ENCODE measurements at regions not wholly inside any gene's neighbourhood (a gene's known extent, or its start where the extent isn't known, plus 50 kb on each side); places are given as distances from the start of the nearest gene placed in this dataset. TPM values are rescaled to one million over a fixed set of nuclear protein-coding genes. Genes with fewer than 3 reads are reported as not detected.

DNA sequence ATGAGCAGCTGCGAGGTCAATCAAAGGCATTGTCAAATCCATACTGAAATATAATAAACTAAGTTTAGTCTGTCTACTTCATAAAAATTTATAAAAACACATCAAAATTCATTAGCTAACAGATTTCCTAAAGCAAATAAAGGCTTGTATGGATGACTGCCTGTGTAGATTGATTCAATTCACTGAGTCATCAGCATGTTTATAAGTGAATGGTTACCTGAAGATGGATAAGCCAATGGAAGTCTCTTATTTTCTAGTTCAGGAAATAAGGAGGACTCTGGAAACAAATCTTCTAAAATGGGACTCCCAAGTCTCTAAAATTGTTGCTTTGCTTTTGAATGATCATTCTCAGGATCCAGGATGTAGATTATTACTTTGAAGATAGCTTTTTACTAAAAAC is 57.0 kb upstream of the HNRNPA3 start:
- no peak overlapping the region for H2AFZ ChIP-seq (ENCODE audit: low read depth, low read length)
- H2AK5ac ChIP-seq (ENCODE audit: low read length, severe bottlenecking), result no peak overlapping the region
- H2BK120ac ChIP-seq (ENCODE audit: low read depth, low read length), result no peak overlapping the region
- H2BK12ac ChIP-seq (ENCODE audit: low read length in 2 of 2), result no peak overlapping the region
- H3K36me3 ChIP-seq (ENCODE audit: control insufficient read depth in 1 of 2, insufficient read depth in 2 of 2, low read depth in 1 of 2, low read length in 2 of 2), result no peaks in the 10 kb centered on the region
- no peak overlapping the region for H2BK15ac ChIP-seq (ENCODE audit: low read depth, poor library complexity, severe bottlenecking)
- H3K27ac ChIP-seq (ENCODE audit: low read length, poor library complexity, severe bottlenecking), result no peak overlapping the region
- WGBS, result no CpG with 5 or more reads among the region's 1 CpG
- H3K4me3 ChIP-seq (ENCODE audit: insufficient read depth in 1 of 2, low read depth in 1 of 2, low read length in 2 of 2), result no peak overlapping the region
- peaks cover 0 to 12% of the 10 kb centered on the region in 2 experiments for H3K27me3 ChIP-seq (ENCODE audit: control insufficient read depth in 1 of 2, insufficient read depth in 1 of 2, low read length in 2 of 2)
- H4K91ac ChIP-seq (ENCODE audit: low read length), result no peak overlapping the region
- no peak for DNase-seq
- H3K79me1 ChIP-seq (replicated peaks; ENCODE audit: low read length, poor library complexity, severe bottlenecking), result no peaks in the 10 kb centered on the region
- H3K4me2 ChIP-seq (ENCODE audit: low read length, poor library complexity, severe bottlenecking), result no peak overlapping the region
- no peaks in the 10 kb centered on the region for H3K4me1 ChIP-seq (ENCODE audit: control insufficient read depth, insufficient read depth, low read depth, low read length)
- no peak overlapping the region for H4K8ac ChIP-seq (ENCODE audit: low read length)
- H3K9me3 ChIP-seq (ENCODE audit: control insufficient read depth, low read length), result no peaks in the 10 kb centered on the region
- H3K14ac ChIP-seq (ENCODE audit: low read length in 2 of 2), result no peak overlapping the region
- no peak overlapping the region for H3K18ac ChIP-seq (ENCODE audit: low read depth in 1 of 2, low read length in 2 of 2)
- no peak overlapping the region for H3K23ac ChIP-seq (ENCODE audit: low read length in 2 of 2)
- no peak overlapping the region for H2BK5ac ChIP-seq (ENCODE audit: low read depth, low read length, poor library complexity, severe bottlenecking)
- H3K4ac ChIP-seq (ENCODE audit: low read depth in 1 of 2, low read length in 2 of 2), result no peak overlapping the region
- H3K9ac ChIP-seq (ENCODE audit: low read length), result no peak overlapping the region

GRCh38 chr2:177161741-177162460 is 50.7 kb upstream of the HNRNPA3 start:
- Histone ChIP-seq H2BK5ac (ENCODE audit: low read depth, low read length, poor library complexity, severe bottlenecking) (no peak overlapping the region), H2AFZ (ENCODE audit: low read depth, low read length) (no peak overlapping the region), H3K9me3 (ENCODE audit: control insufficient read depth, low read length) (no peaks in the 10 kb centered on the region), H3K4me1 (ENCODE audit: control insufficient read depth, insufficient read depth, low read depth, low read length) (no peaks in the 10 kb centered on the region), H2BK15ac (ENCODE audit: low read depth, poor library complexity, severe bottlenecking) (no peak overlapping the region), H4K8ac (ENCODE audit: low read length) (peak overlapping the region; percentile 78), H4K91ac (ENCODE audit: low read length) (peak overlapping the region; percentile 37), H2AK5ac (ENCODE audit: low read length, severe bottlenecking) (no peak overlapping the region), H3K27ac (ENCODE audit: low read length, poor library complexity, severe bottlenecking) (no peak overlapping the region), H3K9ac (ENCODE audit: low read length) (peak overlapping the region; percentile 65), H3K4ac (ENCODE audit: low read depth in 1 of 2, low read length in 2 of 2) (no peak overlapping the region), H2BK12ac (ENCODE audit: low read length in 2 of 2) (no peak overlapping the region), H3K27me3 (ENCODE audit: control insufficient read depth in 1 of 2, insufficient read depth in 1 of 2, low read length in 2 of 2) (no peaks in the 10 kb centered on the region), H2BK120ac (ENCODE audit: low read depth, low read length) (no peak overlapping the region), H3K23ac (ENCODE audit: low read length in 2 of 2) (no peak overlapping the region), H3K14ac (ENCODE audit: low read length in 2 of 2) (no peak overlapping the region), H3K4me3 (ENCODE audit: insufficient read depth in 1 of 2, low read depth in 1 of 2, low read length in 2 of 2) (no peak overlapping the region), H3K4me2 (ENCODE audit: low read length, poor library complexity, severe bottlenecking) (no peak overlapping the region), H3K18ac (ENCODE audit: low read depth in 1 of 2, low read length in 2 of 2) (no peak overlapping the region), H3K36me3 (ENCODE audit: control insufficient read depth in 1 of 2, insufficient read depth in 2 of 2, low read depth in 1 of 2, low read length in 2 of 2) (no peaks in the 10 kb centered on the region), H3K79me1 (replicated peaks; ENCODE audit: low read length, poor library complexity, severe bottlenecking) (no peaks in the 10 kb centered on the region)
- peak; percentile 47 for DNase-seq
- 65% methylated on average over 8 of the region's 12 CpGs for WGBS

Small RNA genes in the stretch of these regions (small RNA-seq; reads per million reads assigned to genes)
- gene RNA5SP112 (ENCODE audit: low read depth) (not detected), gene RNU6-187P (ENCODE audit: low read depth) (not detected), gene RNU6ATAC14P (ENCODE audit: low read depth) (not detected)
